ENCODE measurements at regions not wholly inside any gene's neighbourhood (a gene's known extent, or its start where the extent isn't known, plus 50 kb on each side); places are given as distances from the start of the nearest gene placed in this dataset.

GRCh38 chr2:59004621-59005020 is 763.5 kb upstream of the FANCL start:
- H3K36me3 Mint-ChIP-seq = no peaks in the 10 kb centered on the region
- no peaks in the 10 kb centered on the region for H3K27me3 Mint-ChIP-seq
- H3K27ac Mint-ChIP-seq = no peak overlapping the region
- ATAC-seq (no peak), DNase-seq (ENCODE audit: low spot score) (no peak)
- no peak overlapping the region for H3K4me3 Mint-ChIP-seq
- peaks cover 3% of the 10 kb centered on the region for H3K9me3 Mint-ChIP-seq
- H3K4me1 Mint-ChIP-seq (ENCODE audit: low read depth in 2 of 2) = no peaks in the 10 kb centered on the region

- no peaks in the 10 kb centered on the region for H3K4me1 Mint-ChIP-seq (ENCODE audit: low read depth in 2 of 2)
- no peak overlapping the region for H3K4me3 Mint-ChIP-seq
- peaks cover 3% of the 10 kb centered on the region for H3K9me3 Mint-ChIP-seq
- no peak overlapping the region for H3K27ac Mint-ChIP-seq
- H3K36me3 Mint-ChIP-seq = no peaks in the 10 kb centered on the region
- no peaks in the 10 kb centered on the region for H3K27me3 Mint-ChIP-seq
- DNase-seq (ENCODE audit: low spot score) (no peak), ATAC-seq (no peak)
Measured at GRCh38 chr2:59000796-59001195, 759.7 kb upstream of the FANCL start.

GRCh38 chr2:58992062-58992706 is 751.1 kb upstream of the FANCL start:
- no peaks in the 10 kb centered on the region for H3K36me3 Mint-ChIP-seq
- no peaks in the 10 kb centered on the region for H3K9me3 Mint-ChIP-seq

GRCh38 chr2:58991357-58991756 is 750.2 kb upstream of the FANCL start:
- no peak overlapping the region for H3K27ac Mint-ChIP-seq
- ATAC-seq = no peak
- no peaks in the 10 kb centered on the region for H3K27me3 Mint-ChIP-seq
- H3K4me3 Mint-ChIP-seq = no peak overlapping the region
- H3K36me3 Mint-ChIP-seq = no peaks in the 10 kb centered on the region
- no peak for DNase-seq (ENCODE audit: low spot score)
- no peaks in the 10 kb centered on the region for H3K9me3 Mint-ChIP-seq
- H3K4me1 Mint-ChIP-seq (ENCODE audit: low read depth in 2 of 2) = no peaks in the 10 kb centered on the region

More at GRCh38 chr2:58992062-58992706, 751.1 kb upstream of the FANCL start:
- no peak overlapping the region for H3K27ac Mint-ChIP-seq
- DNase-seq (ENCODE audit: low spot score) = no peak
- no peak overlapping the region for H3K4me3 Mint-ChIP-seq
- ATAC-seq = no peak
- H3K4me1 Mint-ChIP-seq (ENCODE audit: low read depth in 2 of 2) = no peaks in the 10 kb centered on the region
- no peaks in the 10 kb centered on the region for H3K27me3 Mint-ChIP-seq

GRCh38 chr2:58985541-58985940 is 744.4 kb upstream of the FANCL start:
- H3K27me3 Mint-ChIP-seq = peaks cover 5 to 9% of the 10 kb centered on the region in 2 donors
- H3K9me3 Mint-ChIP-seq = no peaks in the 10 kb centered on the region
- DNase-seq (ENCODE audit: low spot score) = no peak
- no peak overlapping the region for H3K27ac Mint-ChIP-seq
- H3K4me1 Mint-ChIP-seq (ENCODE audit: low read depth in 2 of 2) = no peaks in the 10 kb centered on the region
- ATAC-seq = no peak
- H3K36me3 Mint-ChIP-seq = no peaks in the 10 kb centered on the region
- H3K4me3 Mint-ChIP-seq = no peak overlapping the region

GRCh38 chr2:58984731-58985130 is 743.6 kb upstream of the FANCL start:
- H3K27me3 Mint-ChIP-seq = peaks cover 5 to 9% of the 10 kb centered on the region in 2 donors
- ATAC-seq = no peak
- H3K4me1 Mint-ChIP-seq (ENCODE audit: low read depth in 2 of 2) = no peaks in the 10 kb centered on the region
- no peaks in the 10 kb centered on the region for H3K36me3 Mint-ChIP-seq
- H3K27ac Mint-ChIP-seq = no peak overlapping the region
- H3K9me3 Mint-ChIP-seq = no peaks in the 10 kb centered on the region
- DNase-seq (ENCODE audit: low spot score) = no peak
- no peak overlapping the region for H3K4me3 Mint-ChIP-seq

GRCh38 chr2:58983111-58983510 is 742.0 kb upstream of the FANCL start:
- DNase-seq (ENCODE audit: low spot score) = no peak
- no peak overlapping the region for H3K27ac Mint-ChIP-seq
- ATAC-seq = no peak
- H3K4me3 Mint-ChIP-seq = no peak overlapping the region
- peaks cover 5% of the 10 kb centered on the region for H3K9me3 Mint-ChIP-seq
- H3K27me3 Mint-ChIP-seq = peaks cover 8 to 9% of the 10 kb centered on the region in 2 donors
- H3K36me3 Mint-ChIP-seq = no peaks in the 10 kb centered on the region
- H3K4me1 Mint-ChIP-seq (ENCODE audit: low read depth in 2 of 2) = no peaks in the 10 kb centered on the region

GRCh38 chr2:58981237-58981636 is 740.1 kb upstream of the FANCL start:
- Mint-ChIP-seq H3K4me1 (ENCODE audit: low read depth in 2 of 2) (no peaks in the 10 kb centered on the region), H3K9me3 (peaks cover 5% of the 10 kb centered on the region), H3K36me3 (no peaks in the 10 kb centered on the region), H3K27me3 (peaks cover 8% of the 10 kb centered on the region in 2 donors), H3K4me3 (no peak overlapping the region), H3K27ac (no peak overlapping the region)
- ATAC-seq (no peak), DNase-seq (ENCODE audit: low spot score) (no peak)

GRCh38 chr2:58976375-58977071 is 735.4 kb upstream of the FANCL start:
- Mint-ChIP-seq H3K9me3 (peaks cover 5% of the 10 kb centered on the region), H3K4me1 (ENCODE audit: low read depth in 2 of 2) (no peaks in the 10 kb centered on the region), H3K27ac (no peak overlapping the region), H3K4me3 (no peak overlapping the region), H3K36me3 (no peaks in the 10 kb centered on the region), H3K27me3 (peaks cover 0 to 3% of the 10 kb centered on the region in 2 donors)
- DNase-seq (ENCODE audit: low spot score) (no peak), ATAC-seq (no peak)

GRCh38 chr2:58974881-58975280 is 733.8 kb upstream of the FANCL start:
- DNase-seq (ENCODE audit: low spot score) = no peak
- Mint-ChIP-seq H3K36me3 (no peaks in the 10 kb centered on the region), H3K27me3 (peaks cover 0 to 3% of the 10 kb centered on the region in 2 donors), H3K9me3 (peaks cover 5% of the 10 kb centered on the region), H3K4me1 (ENCODE audit: low read depth in 2 of 2) (no peaks in the 10 kb centered on the region), H3K27ac (no peak overlapping the region), H3K4me3 (no peak overlapping the region)
- no peak for ATAC-seq

- Mint-ChIP-seq H3K9me3 (peaks cover 5% of the 10 kb centered on the region), H3K36me3 (no peaks in the 10 kb centered on the region), H3K4me3 (no peak overlapping the region), H3K27me3 (peaks cover 0 to 3% of the 10 kb centered on the region in 2 donors), H3K27ac (no peak overlapping the region), H3K4me1 (ENCODE audit: low read depth in 2 of 2) (no peaks in the 10 kb centered on the region)
- ATAC-seq (no peak), DNase-seq (ENCODE audit: low spot score) (no peak)
Measured at GRCh38 chr2:58974426-58974825, 733.3 kb upstream of the FANCL start.

GRCh38 chr2:58973811-58974281 is 732.7 kb upstream of the FANCL start:
- Mint-ChIP-seq H3K27ac (no peak overlapping the region), H3K9me3 (peaks cover under 1% of the 10 kb centered on the region), H3K36me3 (no peaks in the 10 kb centered on the region), H3K4me1 (ENCODE audit: low read depth in 2 of 2) (no peaks in the 10 kb centered on the region), H3K27me3 (no peaks in the 10 kb centered on the region), H3K4me3 (no peak overlapping the region)
- no peak for ATAC-seq
- no peak for DNase-seq (ENCODE audit: low spot score)

- peaks cover 4% of the 10 kb centered on the region for H3K9me3 Mint-ChIP-seq
- H3K27me3 Mint-ChIP-seq = no peaks in the 10 kb centered on the region
- DNase-seq (ENCODE audit: low spot score) = no peak
- ATAC-seq = no peak
- no peaks in the 10 kb centered on the region for H3K36me3 Mint-ChIP-seq
- H3K4me3 Mint-ChIP-seq = no peak overlapping the region
- H3K4me1 Mint-ChIP-seq (ENCODE audit: low read depth in 2 of 2) = no peaks in the 10 kb centered on the region
- no peak overlapping the region for H3K27ac Mint-ChIP-seq
Measured at GRCh38 chr2:58972737-58973136, 731.6 kb upstream of the FANCL start.

- H3K4me3 Mint-ChIP-seq = no peak overlapping the region
- H3K4me1 Mint-ChIP-seq (ENCODE audit: low read depth in 2 of 2) = no peaks in the 10 kb centered on the region
- no peaks in the 10 kb centered on the region for H3K36me3 Mint-ChIP-seq
- no peak for ATAC-seq
- no peak for DNase-seq (ENCODE audit: low spot score)
- no peak overlapping the region for H3K27ac Mint-ChIP-seq
- H3K27me3 Mint-ChIP-seq = no peaks in the 10 kb centered on the region
- peaks cover 4% of the 10 kb centered on the region for H3K9me3 Mint-ChIP-seq
Measured at GRCh38 chr2:58971511-58972360, 730.6 kb upstream of the FANCL start.

Measured in natural killer cell treated with Interleukin-12 subunit alpha and Interleukin-12 subunit beta and Interleukin-15 and Interleukin-18, amount 100 ng/mL, for 72 hours (primary cell).